HG03520 (cell line): ENCODE measurements at regions not wholly inside any gene's neighbourhood (a gene's known extent, or its start where the extent isn't known, plus 50 kb on each side); places are given as distances from the start of the nearest gene placed in this dataset.

Source experiments
- ATAC-seq: cut with Tn5 transposase; IDR thresholded peaks from one replicate; pipeline ENCODE4 v1.9.1; 2021; ENCODE audit warnings: mild to moderate bottlenecking, moderate library complexity; ENCODE audit not compliant: unreplicated experiment

- ATAC-seq, result no peak
Measured at GRCh38 chr13:72258340-72258981, 391.5 kb upstream of the DACH1 start.

- peak; percentile 55 for ATAC-seq
Measured at GRCh38 chr13:72255908-72256307, 388.9 kb upstream of the DACH1 start.

GRCh38 chr13:72253754-72254153 is 386.8 kb upstream of the DACH1 start:
- ATAC-seq, result no peak

- ATAC-seq, result no peak
Measured at GRCh38 chr13:72246396-72246795, 379.4 kb upstream of the DACH1 start.

- ATAC-seq, result no peak
Measured at GRCh38 chr13:72244788-72245187, 377.8 kb upstream of the DACH1 start.

- ATAC-seq, result no peak
Measured at GRCh38 chr13:72230131-72230530, 363.1 kb upstream of the DACH1 start.

- ATAC-seq, result no peak
Measured at GRCh38 chr13:72229067-72229466, 362.1 kb upstream of the DACH1 start.

GRCh38 chr13:72221276-72221962 is 354.4 kb upstream of the DACH1 start:
- no peak for ATAC-seq

- peak; percentile 87 for ATAC-seq
Measured at GRCh38 chr13:72218966-72219365, 352.0 kb upstream of the DACH1 start.

GRCh38 chr13:72217142-72217541 is 350.1 kb upstream of the DACH1 start:
- no peak for ATAC-seq

- no peak for ATAC-seq
Measured at GRCh38 chr13:72208112-72208645, 341.2 kb upstream of the DACH1 start.

- ATAC-seq, result no peak
Measured at GRCh38 chr13:72205773-72206172, 338.8 kb upstream of the DACH1 start.

GRCh38 chr13:72204291-72204690 is 337.3 kb upstream of the DACH1 start:
- ATAC-seq, result no peak

GRCh38 chr13:72201726-72202125 is 334.7 kb upstream of the DACH1 start:
- no peak for ATAC-seq

- no peak for ATAC-seq
Measured at GRCh38 chr13:72199640-72200039, 332.6 kb upstream of the DACH1 start.

- ATAC-seq, result no peak
Measured at GRCh38 chr13:72198967-72199560, 332.1 kb upstream of the DACH1 start.

GRCh38 chr13:72198042-72198441 is 331.0 kb upstream of the DACH1 start:
- no peak for ATAC-seq

GRCh38 chr13:72195044-72195704 is 328.2 kb upstream of the DACH1 start:
- ATAC-seq, result no peak

- ATAC-seq, result no peak
Measured at GRCh38 chr13:72194523-72194922, 327.5 kb upstream of the DACH1 start.

- no peak for ATAC-seq
Measured at GRCh38 chr13:72186730-72187422, 319.9 kb upstream of the DACH1 start.

GRCh38 chr13:72185776-72186175 is 318.8 kb upstream of the DACH1 start:
- ATAC-seq, result no peak
